GM13976 (cell line): ENCODE measurements at regions not wholly inside any gene's neighbourhood (a gene's known extent, or its start where the extent isn't known, plus 50 kb on each side); places are given as distances from the start of the nearest gene placed in this dataset.

Experiments
- DNase-seq: peaks from one replicate; pipeline ENCODE4 v3.0.0; 2012; ENCODE audit warnings: low spot score
- CTCF ChIP-seq: IDR thresholded peaks from 2 replicates; pipeline ENCODE4 v1.5.1; 2012; ENCODE audit warnings: borderline replicate concordance, mild to moderate bottlenecking; ENCODE audit not compliant: insufficient read depth; ENCODE audit errors: extremely low read depth, missing control alignments, control extremely low read depth
- in situ Hi-C: fragments of 300-500 bp; cut with MboI; formaldehyde crosslinking; loops from one replicate; pipeline ENCODE4 v1.12.0; 2022; ENCODE audit warnings: low sequenced_read_pairs, mixed read lengths, inconsistent platforms; ENCODE audit not compliant: unreplicated experiment

DNA sequence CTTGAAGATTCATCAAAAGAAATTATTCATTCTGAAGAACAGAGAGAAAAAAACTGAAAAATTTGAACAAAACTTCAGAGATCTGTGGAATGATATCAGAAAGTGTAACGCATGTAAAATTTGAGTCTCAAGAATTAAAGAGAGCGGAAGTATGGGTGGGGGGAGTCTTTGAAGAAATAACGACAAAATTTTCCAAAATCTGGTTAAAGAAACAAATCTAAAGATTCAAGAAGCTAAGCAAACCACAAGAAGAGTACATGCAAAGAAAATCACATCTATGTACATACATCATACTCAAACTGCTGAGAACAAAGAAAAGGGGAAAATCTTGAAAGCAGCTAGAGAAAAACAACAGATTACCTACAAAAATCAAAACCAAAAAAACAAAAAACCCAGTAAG is 149.4 kb upstream of the TBCA start:
- TF ChIP-seq CTCF = no peak
- in situ Hi-C loops = no loop called here
- DNase-seq = no peak

GRCh38 chr5:77924081-77924480 is 147.9 kb upstream of the TBCA start:
- in situ Hi-C loops = no loop called here
- DNase-seq = no peak
- no peak for TF ChIP-seq CTCF

DNA sequence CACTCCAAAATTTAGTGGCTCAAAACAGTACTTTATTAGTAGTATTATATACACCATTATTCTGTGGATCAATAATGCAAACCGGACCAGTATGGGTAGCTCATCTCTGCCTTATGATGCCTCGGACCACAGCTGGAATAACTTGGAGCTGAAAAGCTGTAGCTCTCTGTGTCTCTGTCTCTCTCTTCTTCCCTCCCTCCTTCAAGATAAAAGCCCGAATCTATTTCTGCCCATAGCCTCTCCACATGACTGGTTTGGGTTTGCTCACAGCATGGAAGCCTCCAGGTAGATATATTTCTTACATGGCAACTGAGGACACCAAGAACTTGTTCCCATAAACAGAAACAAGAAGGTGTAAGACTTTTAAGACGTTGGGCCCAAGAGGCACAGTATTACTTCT is 147.5 kb upstream of the TBCA start:
- in situ Hi-C loops = no loop called here
- no peak for TF ChIP-seq CTCF
- no peak for DNase-seq

DNA sequence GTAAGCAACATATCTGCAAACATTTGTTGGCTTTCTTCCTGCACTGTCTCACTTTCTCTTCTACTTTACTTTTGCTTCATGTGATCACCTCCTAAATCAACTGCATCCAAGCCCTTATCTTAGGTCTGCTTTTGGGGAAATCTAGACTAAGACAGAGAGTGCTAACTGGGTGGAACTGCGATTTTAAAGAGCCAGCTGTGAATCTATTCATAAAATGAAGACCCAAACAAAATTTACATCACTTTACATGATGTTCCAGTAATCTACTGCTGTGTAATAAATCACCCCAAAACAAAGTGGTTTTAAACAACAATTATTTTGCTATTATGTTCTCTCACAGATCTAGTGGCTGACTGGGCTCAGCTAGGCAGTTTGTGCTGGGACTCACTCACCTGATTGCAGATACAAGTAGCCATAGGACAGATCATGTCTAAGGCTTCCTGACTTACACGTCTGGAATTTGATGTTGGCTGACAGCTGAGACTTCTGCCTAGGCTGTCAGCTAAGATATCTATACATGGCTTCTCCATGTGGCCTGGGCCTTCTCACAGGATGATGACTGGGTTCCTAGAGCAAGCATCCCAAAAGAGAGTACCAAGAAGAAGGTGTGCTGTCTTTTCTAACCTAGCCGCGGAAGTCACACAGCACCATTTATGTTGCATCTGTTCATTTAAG is 145.1 kb upstream of the TBCA start:
- in situ Hi-C loops = no loop called here
- no peak for TF ChIP-seq CTCF
- no peak for DNase-seq

DNA sequence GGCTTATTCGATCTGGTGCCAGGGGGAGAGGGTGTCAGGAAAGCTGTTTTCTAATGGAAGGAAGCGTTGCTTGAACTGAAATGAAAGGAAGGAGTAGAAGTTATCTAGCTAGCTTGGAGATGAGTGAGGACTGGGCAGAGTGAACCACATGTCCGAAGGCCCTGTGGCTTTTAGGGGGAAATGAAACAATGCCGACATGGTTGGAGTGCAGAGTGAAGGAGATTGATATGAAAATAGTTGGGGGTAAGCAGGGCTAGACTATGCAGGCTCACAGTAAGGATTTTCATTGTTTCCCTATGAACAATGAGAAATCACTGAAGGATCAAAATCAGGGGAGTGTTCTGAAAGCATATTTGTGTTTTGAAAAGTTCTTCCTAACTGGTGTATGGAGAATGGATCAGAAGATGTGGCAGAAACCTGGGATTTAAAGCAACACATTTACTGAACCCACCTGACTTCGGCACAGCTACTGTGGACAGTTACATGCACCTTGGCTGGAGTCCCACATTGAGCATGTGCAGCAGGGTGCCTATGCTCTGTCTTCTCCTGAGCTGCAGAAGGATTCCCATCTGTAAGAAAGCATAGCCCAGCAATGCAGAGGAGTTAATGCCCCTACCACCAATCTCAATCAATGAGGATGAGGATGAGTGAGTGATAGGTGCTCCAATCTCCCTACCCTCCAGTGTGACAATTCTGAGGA is 144.4 kb upstream of the TBCA start:
- no peak for TF ChIP-seq CTCF
- in situ Hi-C loops = no loop called here
- no peak for DNase-seq

- DNase-seq = no peak
- no peak for TF ChIP-seq CTCF
- in situ Hi-C loops = no loop called here
Observed at GRCh38 chr5:77915346-77915745, 139.2 kb upstream of the TBCA start.
